HEK293 (cell line): ENCODE measurements at regions not wholly inside any gene's neighbourhood (a gene's known extent, or its start where the extent isn't known, plus 50 kb on each side); places are given as distances from the start of the nearest gene placed in this dataset.

ENCODE experiments used
- CTCF ChIA-PET: fragments of 350-600 bp; formaldehyde crosslinking; extraction: SDS; loops from one replicate; lab custom pipeline; 2021; ENCODE audit warnings: antibody characterized with exemption; lab: Yijun Ruan, JAX
- POLR2A ChIA-PET: fragments of 300-600 bp; formaldehyde crosslinking; extraction: SDS; loops from one replicate; lab custom pipeline; 2020; ENCODE audit warnings: antibody characterized with exemption, inconsistent platforms; lab: Yijun Ruan, JAX
- H3K27ac ChIP-seq: fragments of 200-500 bp; sonication (Bioruptor generic); 2 replicates; pipeline ENCODE4 v1.5.1; 2014; ENCODE audit warnings: low read depth, low read length, control low read depth, inconsistent platforms; ENCODE audit errors: extremely low read depth
- H3K36me3 ChIP-seq, 2 experiments: fragments of 200-500 bp in 1 of 2; sonication (Bioruptor generic) in 1 of 2; 1 replicate in 1 of 2; 2 replicates in 1 of 2; pipeline ENCODE4 v1.5.1; 2014 to 2017; ENCODE audit warnings: inconsistent platforms in 2 of 2, low read length in 2 of 2; ENCODE audit not compliant: control insufficient read depth in 2 of 2, insufficient read depth in 1 of 2
- H3K4me1 ChIP-seq: fragments of 200-500 bp; sonication (Bioruptor generic); 2 replicates; pipeline ENCODE4 v1.5.1; 2014; ENCODE audit warnings: mild to moderate bottlenecking, low read length, inconsistent platforms; ENCODE audit not compliant: control insufficient read depth, insufficient read depth
- H3K4me3 ChIP-seq: 2 replicates; pipeline ENCODE4 v1.5.1; 2011; ENCODE audit warnings: low read depth, mild to moderate bottlenecking, control low read depth, low read length, moderate library complexity
- H3K9me3 ChIP-seq: fragments of 200-500 bp; sonication (Bioruptor generic); 2 replicates; pipeline ENCODE4 v1.5.1; 2014; ENCODE audit warnings: low read depth, low read length, inconsistent platforms; ENCODE audit not compliant: control insufficient read depth, insufficient read depth
- EGR2 ChIP-seq: fragments of 450-650 bp; formaldehyde crosslinking; IDR thresholded peaks from 2 replicates; pipeline ENCODE4 v1.5.1; 2016; ENCODE audit warnings: low read depth, missing biosample characterization, missing genetic modification characterization
- GLI4 ChIP-seq: fragments of 450-650 bp; formaldehyde crosslinking; IDR thresholded peaks from 2 replicates; pipeline ENCODE4 v1.5.1; 2016; ENCODE audit warnings: missing biosample characterization, missing genetic modification characterization
- KLF1 ChIP-seq: fragments of 450-650 bp; formaldehyde crosslinking; IDR thresholded peaks from 2 replicates; pipeline ENCODE4 v1.5.1; 2016; ENCODE audit warnings: missing biosample characterization, missing genetic modification characterization
- MZF1 ChIP-seq: fragments of 450-650 bp; formaldehyde crosslinking; IDR thresholded peaks from 2 replicates; pipeline ENCODE4 v1.5.1; 2017; ENCODE audit warnings: missing biosample characterization, missing genetic modification characterization, borderline replicate concordance
- PRDM1 ChIP-seq: fragments of 450-650 bp; formaldehyde crosslinking; IDR thresholded peaks from 2 replicates; pipeline ENCODE4; 2016; ENCODE audit warnings: missing biosample characterization, missing genetic modification characterization
- SCRT2 ChIP-seq: fragments of 450-650 bp; formaldehyde crosslinking; IDR thresholded peaks from 2 replicates; pipeline ENCODE4 v1.5.1; 2016; ENCODE audit warnings: missing biosample characterization, missing genetic modification characterization
- ZBTB48 ChIP-seq: fragments of 450-650 bp; formaldehyde crosslinking; IDR thresholded peaks from 2 replicates; pipeline ENCODE4 v1.5.1; 2016; ENCODE audit warnings: missing biosample characterization, missing genetic modification characterization
- ZBTB7A ChIP-seq: fragments of 450-650 bp; formaldehyde crosslinking; IDR thresholded peaks from 2 replicates; pipeline ENCODE4 v1.5.1; 2016; ENCODE audit warnings: low read depth, missing biosample characterization, missing genetic modification characterization
- ZFHX2 ChIP-seq: fragments of 450-650 bp; formaldehyde crosslinking; conservative IDR thresholded peaks from 2 replicates; pipeline ENCODE4 v1.5.1; 2016; ENCODE audit warnings: missing biosample characterization, missing genetic modification characterization
- ZNF18 ChIP-seq: fragments of 450-650 bp; formaldehyde crosslinking; IDR thresholded peaks from 2 replicates; pipeline ENCODE4 v1.5.1; 2016; ENCODE audit warnings: missing biosample characterization, missing genetic modification characterization
- ZNF221 ChIP-seq: fragments of 450-650 bp; formaldehyde crosslinking; IDR thresholded peaks from 2 replicates; pipeline ENCODE4 v1.5.1; 2017; ENCODE audit warnings: missing biosample characterization, missing genetic modification characterization, borderline replicate concordance
- ZNF311 ChIP-seq: fragments of 450-650 bp; formaldehyde crosslinking; IDR thresholded peaks from 2 replicates; pipeline ENCODE4 v1.5.1; 2017; ENCODE audit warnings: missing biosample characterization, missing genetic modification characterization, borderline replicate concordance
- ZNF366 ChIP-seq: fragments of 450-650 bp; formaldehyde crosslinking; conservative IDR thresholded peaks from 2 replicates; pipeline ENCODE4 v1.5.1; 2016; ENCODE audit warnings: missing biosample characterization, missing genetic modification characterization
- ZNF394 ChIP-seq: fragments of 450-650 bp; formaldehyde crosslinking; IDR thresholded peaks from 2 replicates; pipeline ENCODE4 v1.5.1; 2016; ENCODE audit warnings: missing biosample characterization, missing genetic modification characterization, mild to moderate bottlenecking, moderate library complexity, borderline replicate concordance
- ZNF510 ChIP-seq: fragments of 450-650 bp; formaldehyde crosslinking; IDR thresholded peaks from 2 replicates; pipeline ENCODE4 v1.5.1; 2018; ENCODE audit warnings: mild to moderate bottlenecking, missing genetic modification characterization, missing biosample characterization; ENCODE audit not compliant: insufficient replicate concordance
- ZNF571 ChIP-seq: fragments of 450-650 bp; formaldehyde crosslinking; IDR thresholded peaks from 2 replicates; pipeline ENCODE4 v1.5.0; 2017; ENCODE audit warnings: missing biosample characterization, missing genetic modification characterization
- ZNF654 ChIP-seq: fragments of 450-650 bp; formaldehyde crosslinking; IDR thresholded peaks from 2 replicates; pipeline ENCODE4 v1.5.1; 2016; ENCODE audit warnings: low read depth, missing biosample characterization, missing genetic modification characterization
- ZNF664 ChIP-seq: fragments of 450-650 bp; formaldehyde crosslinking; IDR thresholded peaks from 2 replicates; pipeline ENCODE4 v1.5.1; 2016; ENCODE audit warnings: missing biosample characterization, missing genetic modification characterization
- ZNF837 ChIP-seq: fragments of 450-650 bp; formaldehyde crosslinking; IDR thresholded peaks from 2 replicates; pipeline ENCODE4 v1.5.1; 2016; ENCODE audit warnings: missing biosample characterization, missing genetic modification characterization

DNA sequence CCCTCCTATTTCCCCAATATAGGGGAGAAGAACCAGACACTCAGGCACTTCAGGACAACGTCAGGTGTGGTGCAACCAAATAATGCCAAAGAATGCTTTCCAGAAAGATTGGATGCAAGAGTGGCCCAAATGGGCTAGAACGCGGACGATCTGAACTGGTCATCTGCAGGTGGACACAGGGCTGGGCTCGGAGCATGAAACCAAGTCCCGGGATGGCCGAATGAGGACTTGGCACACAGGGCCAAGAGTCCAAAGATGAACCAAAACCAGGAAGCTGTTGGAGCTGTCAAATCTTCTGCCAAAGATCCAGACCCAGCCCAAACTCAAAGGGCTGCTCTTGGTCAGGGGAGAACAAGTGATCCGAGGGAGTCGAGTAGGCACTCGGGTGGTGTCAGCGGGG lies 143.9 kb upstream of the ARID1B start:
- no peaks in the 10 kb centered on the region for H3K36me3 ChIP-seq
- H3K4me3 ChIP-seq = no peak overlapping the region
- POLR2A ChIA-PET = no interaction called here
- TF ChIP-seq ZNF510 = no peak
- TF ChIP-seq MZF1 (tag by site-specific recombination) = no peak
- no peaks in the 10 kb centered on the region for H3K9me3 ChIP-seq
- CTCF ChIA-PET = no interaction called here
- no peaks in the 10 kb centered on the region for H3K4me1 ChIP-seq
- H3K27ac ChIP-seq = no peak overlapping the region

GRCh38 chr6:156630613-156631302 lies 146.4 kb upstream of the ARID1B start:
- H3K36me3 ChIP-seq = no peaks in the 10 kb centered on the region

DNA sequence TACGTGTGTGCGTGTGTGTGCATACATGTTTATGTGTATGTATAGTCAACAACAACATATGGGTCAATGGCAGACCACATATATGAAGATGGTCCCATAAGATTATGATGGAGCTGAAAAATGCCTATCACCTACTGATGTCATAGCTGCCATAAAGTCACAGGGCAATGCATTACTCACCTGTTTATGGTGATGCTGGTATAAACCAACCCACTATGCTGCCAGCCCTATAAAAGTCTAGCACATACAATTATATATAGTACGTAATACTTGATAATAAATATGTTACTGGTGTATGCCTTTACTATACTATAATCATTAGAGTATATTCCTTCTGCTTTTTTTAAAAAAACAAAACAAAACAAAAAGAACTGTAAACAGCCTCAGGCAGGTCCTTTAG lies 148.4 kb upstream of the ARID1B start:
- POLR2A ChIA-PET = no interaction called here
- no peak overlapping the region for H3K4me3 ChIP-seq
- H3K36me3 ChIP-seq = no peaks in the 10 kb centered on the region
- TF ChIP-seq ZBTB7A (tag by site-specific recombination) = no peak
- TF ChIP-seq ZNF571 = no peak
- no peak for TF ChIP-seq ZNF221
- TF ChIP-seq ZNF664 (tag by site-specific recombination) = no peak
- TF ChIP-seq ZNF394 (tag by site-specific recombination) = no peak
- no peak for TF ChIP-seq ZNF654
- no peaks in the 10 kb centered on the region for H3K9me3 ChIP-seq
- CTCF ChIA-PET = interaction anchor here (0.6 kb wide), 1 partner anchor 392 kb away, joined by 3 read pairs; no protein-coding TSS in a partner anchor
- H3K4me1 ChIP-seq = no peaks in the 10 kb centered on the region
- no peak overlapping the region for H3K27ac ChIP-seq

More at GRCh38 chr6:156630613-156631302, 146.4 kb upstream of the ARID1B start:
- H3K4me1 ChIP-seq = no peaks in the 10 kb centered on the region
- TF ChIP-seq ZBTB48 (tag by site-specific recombination) (no peak), SCRT2 (tag by site-specific recombination) (no peak), ZNF18 (no peak), ZNF366 (tag by site-specific recombination) (no peak), PRDM1 (tag by site-specific recombination) (no peak), KLF1 (tag by site-specific recombination) (no peak), ZNF311 (tag by site-specific recombination) (no peak), GLI4 (no peak)
- H3K4me3 ChIP-seq = no peak overlapping the region
- no peak overlapping the region for H3K27ac ChIP-seq
- ChIA-PET POLR2A (no interaction called here), CTCF (no interaction called here)
- no peaks in the 10 kb centered on the region for H3K9me3 ChIP-seq

- Histone ChIP-seq H3K27ac (no peak overlapping the region), H3K4me1 (no peaks in the 10 kb centered on the region)
- ChIA-PET POLR2A (no interaction called here), CTCF (interaction anchor here (0.6 kb wide), 1 partner anchor 91 kb away, joined by 3 read pairs; no protein-coding TSS in a partner anchor)
- TF ChIP-seq ZFHX2 (peak; percentile 19; the same call in 1 of the 2 replicates), ZNF837 (tag by site-specific recombination) (no peak), EGR2 (0 out of 2 replicates have a peak, but pooled peaks have one; percentile 24)
- TF ChIP-seq, all 188 proteins: peak for 2
- Histone ChIP-seq H3K9me3 (no peaks in the 10 kb centered on the region), H3K4me3 (no peak overlapping the region), H3K36me3 (no peaks in the 10 kb centered on the region)
These were observed 149.7 kb upstream of the ARID1B start for GRCh38 chr6:156627524-156627923.
